T-helper 2 cell (primary cell): ENCODE measurements at regions not wholly inside any gene's neighbourhood (a gene's known extent, or its start where the extent isn't known, plus 50 kb on each side); places are given as distances from the start of the nearest gene placed in this dataset.
A peak's percentile ranks its signal among the peaks of the same experiment; 100 is the strongest.

Experiments
- DNase-seq, 5 experiments: peaks; one replicate each; pipeline versions ENCODE4 v3.0.0 to v3.0.0-alpha.2; 2012 to 2022

DNA sequence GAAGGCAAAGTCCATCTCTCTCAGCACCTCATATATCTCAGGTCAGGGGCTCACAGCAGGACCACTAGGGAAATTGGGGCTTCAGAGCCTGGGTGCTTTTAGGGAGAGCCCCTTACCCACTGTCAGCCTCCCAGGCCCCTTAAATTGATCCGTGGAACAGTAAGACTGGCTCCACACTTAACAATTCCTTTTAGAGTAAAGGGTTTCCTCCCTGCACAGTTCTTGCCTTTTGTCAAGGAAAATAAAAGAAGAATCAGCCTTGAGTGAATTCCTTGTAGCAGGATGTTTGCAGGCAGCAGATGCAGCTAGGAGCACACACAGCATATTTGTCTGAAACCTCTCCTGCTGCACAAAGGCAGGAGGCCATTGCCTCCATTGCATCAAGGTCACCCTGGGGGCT is 184.9 kb downstream of the SEC16B start:
- DNase-seq, result no peak

- DNase-seq, result no peak
These were observed 185.4 kb downstream of the SEC16B start for GRCh38 chr1:177784409-177784808.

- no peak for DNase-seq
These were observed 186.8 kb downstream of the SEC16B start for GRCh38 chr1:177783051-177783450.

GRCh38 chr1:177780096-177780700 is 189.7 kb downstream of the SEC16B start:
- peak in 1 of 5 experiments; percentile 2 for DNase-seq

DNA sequence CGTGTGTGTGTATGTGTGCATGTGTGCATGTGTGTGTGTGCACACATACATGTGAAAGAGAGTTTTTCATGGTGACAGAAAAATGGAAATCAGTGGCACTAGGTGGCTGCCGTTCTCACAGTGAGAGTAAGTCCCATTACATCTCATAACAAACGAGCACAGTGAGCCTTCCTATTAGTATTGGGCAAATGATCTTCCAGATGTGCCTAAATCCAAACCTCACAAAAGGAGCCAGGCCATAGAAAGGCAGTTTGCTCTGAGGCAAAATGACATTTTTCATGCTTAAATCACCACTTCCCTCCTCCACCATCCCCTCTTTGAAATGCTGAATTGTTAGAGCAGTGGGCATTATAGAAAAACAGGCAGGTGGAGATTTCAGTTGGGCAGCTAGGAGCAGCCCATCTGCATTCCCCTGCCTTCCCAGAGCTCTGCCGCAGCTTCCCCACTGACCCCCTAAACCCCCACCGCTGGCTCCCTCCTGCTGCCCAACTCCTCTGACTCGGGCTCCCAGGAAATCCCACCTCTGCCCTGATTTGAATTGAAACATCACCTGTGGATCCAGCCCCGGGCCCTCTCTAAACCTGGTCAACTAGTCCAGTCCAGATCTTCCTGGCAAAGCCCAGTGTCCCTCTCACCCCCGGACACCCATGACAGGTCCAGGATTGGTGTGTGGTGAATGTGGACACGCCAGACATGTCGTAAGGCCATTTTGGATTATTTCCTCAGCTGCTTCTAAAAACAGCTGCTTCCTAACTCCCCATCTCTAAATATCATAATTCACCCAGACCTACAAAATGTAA is 190.5 kb downstream of the SEC16B start:
- no peak for DNase-seq

DNA sequence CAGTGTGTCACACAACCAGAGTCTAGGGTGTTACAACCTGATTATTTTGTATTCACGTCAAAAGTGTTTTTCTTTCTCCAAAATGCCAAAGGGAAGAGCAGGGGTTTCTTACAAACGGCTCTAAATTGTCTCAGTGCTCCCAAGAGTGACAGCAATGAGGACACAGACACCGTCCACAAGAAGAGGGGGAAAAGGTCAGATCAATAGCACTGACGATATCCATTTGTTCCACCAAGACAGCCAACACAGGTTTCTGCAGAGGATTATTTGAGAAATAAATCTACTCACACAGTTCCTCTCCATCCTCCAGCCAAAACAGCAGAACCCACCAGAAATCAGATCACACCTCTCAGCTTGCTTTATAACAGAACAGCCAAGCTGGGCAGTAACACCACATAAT is 193.9 kb downstream of the SEC16B start:
- DNase-seq, result no peak

DNA sequence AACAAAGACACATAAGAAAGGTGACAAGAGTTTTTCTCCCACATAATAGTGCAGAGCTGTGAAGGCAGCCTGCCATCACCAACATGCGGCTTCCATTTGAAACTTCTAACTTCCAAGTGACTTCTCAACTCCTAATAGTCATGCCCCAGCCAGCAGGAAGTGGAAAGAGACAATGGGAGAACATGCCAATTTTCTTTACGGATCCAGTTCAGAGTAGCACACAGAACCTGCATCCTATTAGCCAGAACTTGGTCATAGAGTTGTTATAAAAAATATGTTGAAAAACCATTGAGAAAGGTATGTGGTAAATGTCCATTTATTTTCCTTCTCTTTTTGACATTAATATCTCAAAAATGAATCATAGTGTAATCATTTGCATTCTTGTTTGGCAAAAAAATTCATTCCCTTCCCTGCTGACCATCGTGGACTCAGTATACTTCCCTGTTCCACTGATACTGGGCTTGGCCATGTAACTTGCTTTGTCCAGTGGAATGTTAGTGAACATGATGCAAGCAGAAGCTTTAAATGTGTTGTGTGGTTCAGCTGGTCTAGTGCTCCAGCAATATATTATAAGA is 197.4 kb downstream of the SEC16B start:
- DNase-seq, result no peak

- DNase-seq, result no peak
These were observed 198.2 kb downstream of the SEC16B start for GRCh38 chr1:177771688-177772087.

DNA sequence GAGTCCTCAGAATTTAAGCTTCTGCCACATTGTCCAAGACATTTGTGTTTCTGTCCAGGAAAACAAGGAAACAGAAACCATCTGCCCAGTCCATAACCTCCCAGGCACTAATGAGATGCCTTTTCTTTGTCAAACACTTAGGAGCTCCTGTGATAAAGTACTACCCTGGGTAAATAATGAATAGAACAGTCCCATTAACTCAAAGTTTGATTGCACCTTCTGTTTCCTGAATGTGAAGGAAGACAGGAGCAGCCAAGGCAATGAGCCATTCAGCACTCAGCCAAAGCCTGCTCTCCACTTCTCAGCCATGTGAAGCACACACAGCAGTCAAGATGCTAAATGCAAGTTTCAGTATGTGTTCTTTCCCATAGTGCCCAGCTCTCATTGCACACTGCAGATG is 199.8 kb downstream of the SEC16B start:
- DNase-seq, result no peak

GRCh38 chr1:177755851-177756560 is 213.9 kb downstream of the SEC16B start:
- no peak for DNase-seq

- no peak for DNase-seq
These were observed 215.3 kb downstream of the SEC16B start for GRCh38 chr1:177754603-177755002.

GRCh38 chr1:177753655-177754054 is 216.2 kb downstream of the SEC16B start:
- no peak for DNase-seq

DNA sequence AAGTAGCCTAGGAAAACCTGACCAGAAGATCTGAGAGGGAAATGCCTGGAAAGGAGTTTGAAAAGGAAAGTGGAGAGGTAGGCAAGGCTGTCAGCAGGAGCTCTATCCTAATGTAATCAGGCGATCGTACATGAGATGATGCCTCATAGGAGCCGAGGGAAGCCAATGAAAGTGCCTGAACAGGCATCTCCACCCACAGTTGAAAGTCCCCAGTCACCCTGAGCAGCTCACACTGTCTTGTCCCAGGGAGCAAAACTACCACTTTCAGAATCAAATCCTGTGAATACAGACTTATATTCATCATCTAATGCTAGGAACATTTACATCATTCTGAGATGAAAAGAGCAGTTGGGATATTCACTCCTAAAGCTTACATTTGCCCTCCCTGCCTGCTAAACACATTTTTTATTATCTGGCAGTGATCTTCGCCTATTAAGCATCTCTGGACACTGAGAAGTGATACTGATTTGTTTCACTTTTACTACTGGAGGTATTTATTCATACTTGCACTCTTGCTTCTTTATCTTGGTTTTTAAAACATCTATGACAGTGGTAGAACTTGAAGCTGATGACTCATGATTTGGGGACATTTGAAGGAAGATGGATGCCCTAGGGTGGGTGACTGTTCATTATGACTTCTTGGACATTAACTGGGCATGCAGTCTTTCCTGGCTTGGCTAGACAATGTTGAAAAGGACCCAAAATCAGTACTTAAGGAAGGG is 221.6 kb downstream of the SEC16B start:
- DNase-seq, result no peak

DNA sequence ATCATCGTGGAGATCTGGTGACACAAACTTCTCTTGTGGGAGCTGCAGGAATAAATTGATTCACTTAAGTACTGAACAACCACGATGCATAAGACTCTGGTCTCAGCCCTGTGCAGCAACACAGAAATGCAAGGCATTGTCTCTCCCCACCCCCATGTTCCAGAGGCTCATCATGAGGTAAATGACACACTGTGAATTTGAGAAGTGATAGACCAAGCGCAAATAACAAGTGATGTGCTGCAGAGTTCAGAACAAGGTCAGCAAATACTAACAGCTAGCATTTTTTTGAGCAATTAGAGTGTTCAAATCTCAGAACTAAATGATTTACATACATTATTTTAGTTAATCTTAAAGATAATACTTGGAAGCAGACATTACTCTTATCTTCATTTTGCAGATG is 223.7 kb downstream of the SEC16B start:
- DNase-seq, result no peak

DNA sequence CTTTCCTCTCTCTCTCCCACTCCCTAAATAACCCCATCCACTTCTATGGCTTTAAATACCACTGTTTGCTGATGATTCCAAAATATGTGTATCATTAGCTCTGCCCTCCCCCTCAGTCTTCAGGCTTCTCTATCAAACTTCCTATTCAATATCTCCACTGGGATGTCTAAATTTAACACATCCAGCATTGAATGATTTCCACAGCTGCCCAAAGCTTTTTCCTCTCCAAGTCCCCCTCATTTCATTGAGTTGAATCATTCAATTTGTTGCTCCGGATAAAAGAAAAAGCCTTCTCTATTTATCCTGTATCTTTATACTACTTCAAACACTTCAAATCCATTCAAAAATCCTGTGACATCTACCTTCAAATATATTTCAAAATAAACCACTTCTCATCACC is 225.0 kb downstream of the SEC16B start:
- no peak for DNase-seq

GRCh38 chr1:177741476-177741875 is 228.4 kb downstream of the SEC16B start:
- no peak for DNase-seq

DNA sequence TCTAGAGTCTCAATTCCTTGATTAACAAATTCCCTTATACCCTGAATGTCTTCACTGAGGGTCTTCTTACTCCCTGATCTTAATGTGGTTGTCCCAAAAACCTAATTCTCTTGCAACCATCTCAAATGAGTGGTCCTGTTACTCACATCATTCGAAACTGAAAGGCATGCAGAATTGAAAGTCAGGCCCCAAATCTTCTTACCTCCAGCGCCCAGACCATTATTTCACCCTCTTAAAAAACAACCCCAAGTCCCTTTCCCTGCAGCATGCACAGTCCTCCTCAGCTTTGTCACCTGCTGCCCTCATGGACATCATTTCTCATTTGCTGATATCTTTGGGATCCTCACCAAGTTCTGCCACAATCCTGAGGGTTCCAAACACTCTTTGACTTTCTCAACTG is 230.1 kb downstream of the SEC16B start:
- DNase-seq, result no peak

DNA sequence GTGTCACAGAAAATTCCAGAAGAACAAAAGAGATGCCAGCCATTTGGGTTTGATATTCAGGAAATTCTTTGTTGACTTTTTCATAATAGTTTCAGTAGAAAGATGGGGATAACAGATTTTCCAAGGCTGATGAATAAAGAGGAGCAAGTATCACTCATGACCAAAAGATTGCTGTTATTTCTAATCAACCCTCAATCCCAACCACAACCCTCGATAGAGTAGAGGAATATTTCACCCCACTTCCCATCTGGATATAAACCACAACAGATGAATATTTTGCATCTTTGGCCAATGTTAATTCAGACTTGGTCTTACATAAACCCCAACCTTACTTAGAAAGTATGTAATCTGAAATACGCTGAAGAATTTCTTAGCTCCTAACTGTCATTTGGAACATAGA is 232.4 kb downstream of the SEC16B start:
- DNase-seq, result no peak

DNA sequence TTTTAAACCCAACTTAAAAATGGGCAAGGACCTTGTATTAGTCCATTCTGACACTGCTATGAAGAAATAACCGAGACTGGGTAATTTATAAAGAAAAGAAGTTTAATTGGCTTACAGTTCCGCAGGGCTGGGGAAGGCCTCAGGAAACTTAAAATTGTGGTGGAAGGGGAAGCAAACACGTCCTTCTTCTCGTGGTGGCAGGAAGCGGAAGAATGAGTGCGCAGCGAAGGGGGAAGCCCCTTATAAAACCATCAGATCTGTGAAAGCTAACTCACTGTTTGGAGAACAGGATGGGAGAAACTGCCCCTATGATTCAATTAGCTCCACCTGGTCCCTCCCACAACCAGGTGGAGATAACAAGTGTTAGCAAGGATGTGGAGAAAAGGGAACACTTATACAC is 237.7 kb downstream of the SEC16B start:
- DNase-seq, result peak in 1 of 5 experiments; percentile 1

DNA sequence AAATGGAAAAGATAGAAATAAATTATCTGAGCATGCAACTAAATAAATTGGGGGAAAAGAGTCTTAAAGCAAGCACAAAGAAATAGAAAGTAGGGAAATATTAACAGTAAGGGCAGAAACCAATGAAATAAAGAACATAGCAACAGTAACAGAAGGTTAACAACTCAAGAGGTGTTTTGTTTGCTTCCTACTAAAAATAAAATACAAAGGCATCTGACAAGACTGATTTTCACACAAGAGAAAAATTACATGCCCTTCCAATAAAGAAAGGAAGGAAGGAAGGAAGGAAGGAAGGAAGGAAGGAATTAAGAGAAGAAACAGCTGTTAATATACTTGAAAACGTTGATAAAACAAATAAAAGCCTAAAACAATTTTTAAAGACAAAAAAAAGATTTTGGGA is 240.2 kb downstream of the SEC16B start:
- no peak for DNase-seq

DNA sequence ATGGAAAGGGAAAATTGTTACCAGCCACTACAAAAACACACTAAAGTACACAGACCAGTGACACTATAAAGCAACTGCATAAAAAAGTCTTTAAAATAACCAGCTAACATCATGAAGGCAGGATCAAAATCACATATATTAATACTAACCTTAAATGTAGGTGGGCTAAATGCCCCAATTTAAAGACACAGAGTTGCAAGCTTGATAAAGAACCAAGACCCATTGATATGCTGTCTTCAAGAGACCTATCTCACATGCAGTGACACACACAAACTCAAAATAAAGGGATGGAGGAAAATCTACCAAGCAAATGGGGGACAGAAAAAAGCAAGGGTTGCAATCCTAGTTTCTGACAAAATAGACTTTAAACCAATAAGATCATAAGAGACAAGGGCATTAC is 246.3 kb downstream of the SEC16B start:
- no peak for DNase-seq

DNA sequence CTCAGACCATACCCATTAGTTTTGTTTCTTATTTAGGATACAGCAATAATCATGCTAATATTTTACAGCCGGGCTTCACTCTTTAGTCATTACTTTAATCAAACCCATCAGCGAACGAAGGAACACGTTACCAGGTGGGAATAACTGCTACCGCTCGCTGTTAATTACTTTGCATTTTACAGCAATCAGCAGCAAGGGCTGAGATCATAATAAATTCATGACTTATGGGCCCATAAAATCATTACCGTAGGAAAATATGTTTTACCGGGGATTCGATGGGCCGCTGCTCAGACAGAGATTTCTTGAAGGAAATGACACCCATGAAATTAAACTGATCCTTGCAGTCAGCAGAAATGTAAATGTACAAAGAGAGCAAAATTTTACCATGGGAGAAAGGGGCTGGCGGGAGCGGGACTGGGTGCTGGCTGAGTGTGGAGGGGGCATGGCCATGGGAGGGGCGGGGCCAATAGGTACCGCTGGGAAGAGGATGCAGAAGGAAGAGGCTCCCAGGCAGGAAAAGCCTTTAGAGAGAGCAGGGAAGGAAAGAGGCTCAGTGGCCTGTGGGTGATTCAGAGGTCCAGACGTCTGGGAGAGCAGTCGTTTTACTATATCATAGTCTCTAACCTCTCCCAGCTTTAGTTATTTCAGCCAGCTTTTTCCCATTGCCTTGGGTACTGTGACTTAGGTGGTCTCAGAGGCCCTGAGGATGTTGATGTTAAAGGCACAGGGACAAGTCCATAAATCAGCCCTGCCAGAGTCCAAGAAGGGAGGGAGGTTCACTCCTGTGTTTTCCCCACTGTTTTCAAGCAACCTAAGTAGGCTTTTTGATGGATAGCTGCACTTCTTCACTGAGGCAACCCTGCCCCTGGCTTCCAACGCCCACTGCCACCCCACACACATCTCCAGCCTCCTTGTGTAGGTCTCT is 258.9 kb downstream of the SEC16B start:
- no peak for DNase-seq
